ENCODE measurements at regions not wholly inside any gene's neighbourhood (a gene's known extent, or its start where the extent isn't known, plus 50 kb on each side); places are given as distances from the start of the nearest gene placed in this dataset.

DNA sequence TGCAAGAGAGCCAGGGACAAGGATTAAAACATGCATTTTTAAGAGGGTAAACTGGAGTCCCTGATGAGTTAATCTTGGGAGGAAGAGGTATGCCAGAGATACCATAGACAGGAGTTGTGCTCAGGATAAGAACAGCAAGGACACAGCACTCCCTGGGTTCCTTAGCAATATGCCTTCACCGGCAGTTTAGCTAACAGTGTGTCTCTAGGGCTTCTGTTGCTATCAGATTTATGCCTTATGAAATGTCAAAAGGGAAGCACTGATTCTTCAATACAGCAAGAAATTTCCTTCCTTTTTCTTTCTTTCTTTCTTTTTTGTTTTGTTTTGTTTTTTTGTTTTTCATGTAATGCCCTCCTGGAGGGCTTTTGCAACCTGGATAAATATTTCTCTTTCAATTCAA is 71.3 kb upstream of the LARGE1 start:
- TF ChIP-seq POLR2AphosphoS5 (IDR thresholded peaks at IDR 0.05; ENCODE audit: borderline replicate concordance, low read depth, low read length) (no peak), FOXP2 (optimal IDR thresholded peaks at IDR 0.05; ENCODE audit: control extremely low read depth, extremely low read length, insufficient read depth) (no peak), EZH2 (IDR thresholded peaks at IDR 0.05) (no peak)

DNA sequence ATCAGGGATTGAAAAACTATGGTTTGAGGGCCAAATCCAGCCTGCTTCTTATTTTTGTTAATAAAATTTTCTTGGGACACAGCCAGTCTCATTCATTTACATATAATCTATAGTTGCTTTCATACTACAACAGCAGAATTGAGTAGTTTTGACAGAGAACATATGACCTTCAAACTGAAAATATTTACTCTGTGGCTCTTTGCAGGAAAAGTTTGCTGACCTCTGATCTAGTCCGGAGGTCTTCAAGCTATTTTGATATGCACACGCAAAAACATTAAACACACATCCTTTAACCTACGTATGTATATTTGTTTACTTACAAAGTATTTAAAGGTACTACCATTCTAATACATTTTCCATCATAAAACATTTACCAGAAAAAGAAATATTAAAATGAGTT is 76.5 kb upstream of the LARGE1 start:
- no peak overlapping the region for H3K27ac ChIP-seq
- H3K9me3 ChIP-seq (ENCODE audit: low read depth, low read length) = no peaks in the 10 kb centered on the region
- no peak for TF ChIP-seq EZH2 (IDR thresholded peaks at IDR 0.05)
- TF ChIP-seq POLR2AphosphoS5 (IDR thresholded peaks at IDR 0.05; ENCODE audit: borderline replicate concordance, low read depth, low read length) = no peak
- no peak for TF ChIP-seq FOXP2 (optimal IDR thresholded peaks at IDR 0.05; ENCODE audit: control extremely low read depth, extremely low read length, insufficient read depth)
- no peak for DNase-seq (ENCODE audit: low read depth, low spot score)
- H3K4me3 ChIP-seq = no peak overlapping the region
- H3K9ac ChIP-seq (ENCODE audit: insufficient read length) = no peak overlapping the region
- H3K36me3 ChIP-seq (ENCODE audit: insufficient read depth, low read length) = no peaks in the 10 kb centered on the region

More for the DNA sequence above, 71.3 kb upstream of the LARGE1 start:
- H3K36me3 ChIP-seq (ENCODE audit: insufficient read depth, low read length) = no peaks in the 10 kb centered on the region
- H3K9me3 ChIP-seq (ENCODE audit: low read depth, low read length) = no peaks in the 10 kb centered on the region
- H3K9ac ChIP-seq (ENCODE audit: insufficient read length) = no peak overlapping the region
- H3K4me3 ChIP-seq = no peak overlapping the region
- no peak for DNase-seq (ENCODE audit: low read depth, low spot score)
- no peak overlapping the region for H3K27ac ChIP-seq

DNA sequence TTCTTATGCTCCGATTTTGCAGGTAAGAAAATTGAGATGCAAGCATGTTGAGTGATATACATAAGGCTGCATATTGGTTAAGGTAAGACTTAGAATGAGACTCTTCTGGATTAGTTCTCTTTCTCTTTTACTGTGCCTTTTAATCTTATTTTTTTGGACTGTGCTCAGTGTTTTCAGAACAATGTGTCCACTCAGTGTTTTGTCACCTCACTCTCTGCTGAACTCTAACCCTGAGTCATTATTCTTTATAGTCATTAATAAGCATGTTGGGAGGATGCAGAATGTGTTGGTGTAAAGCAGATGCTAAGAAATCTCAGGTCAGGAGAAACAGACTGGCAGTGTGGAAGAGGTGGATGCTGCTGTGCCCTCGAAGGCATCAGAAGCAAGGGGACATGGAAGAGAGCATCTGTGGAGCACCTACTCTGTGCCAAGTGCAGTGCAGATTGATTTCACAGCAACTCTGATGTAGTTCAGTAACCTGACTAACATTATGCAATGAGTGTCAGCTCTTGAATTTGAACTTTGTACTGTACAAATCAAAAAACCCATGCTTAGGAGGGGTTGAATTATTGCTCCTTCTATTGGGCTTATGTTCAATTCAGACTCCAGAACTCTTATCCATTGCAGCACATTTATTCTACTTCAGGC is 80.7 kb upstream of the LARGE1 start:
- no peak overlapping the region for H3K27ac ChIP-seq
- TF ChIP-seq POLR2AphosphoS5 (IDR thresholded peaks at IDR 0.05; ENCODE audit: borderline replicate concordance, low read depth, low read length) (no peak), FOXP2 (optimal IDR thresholded peaks at IDR 0.05; ENCODE audit: control extremely low read depth, extremely low read length, insufficient read depth) (no peak), EZH2 (IDR thresholded peaks at IDR 0.05) (no peak)
- H3K9me3 ChIP-seq (ENCODE audit: low read depth, low read length) = no peaks in the 10 kb centered on the region
- no peak overlapping the region for H3K9ac ChIP-seq (ENCODE audit: insufficient read length)
- no peaks in the 10 kb centered on the region for H3K36me3 ChIP-seq (ENCODE audit: insufficient read depth, low read length)
- H3K4me3 ChIP-seq = no peak overlapping the region
- no peak for DNase-seq (ENCODE audit: low read depth, low spot score)

DNA sequence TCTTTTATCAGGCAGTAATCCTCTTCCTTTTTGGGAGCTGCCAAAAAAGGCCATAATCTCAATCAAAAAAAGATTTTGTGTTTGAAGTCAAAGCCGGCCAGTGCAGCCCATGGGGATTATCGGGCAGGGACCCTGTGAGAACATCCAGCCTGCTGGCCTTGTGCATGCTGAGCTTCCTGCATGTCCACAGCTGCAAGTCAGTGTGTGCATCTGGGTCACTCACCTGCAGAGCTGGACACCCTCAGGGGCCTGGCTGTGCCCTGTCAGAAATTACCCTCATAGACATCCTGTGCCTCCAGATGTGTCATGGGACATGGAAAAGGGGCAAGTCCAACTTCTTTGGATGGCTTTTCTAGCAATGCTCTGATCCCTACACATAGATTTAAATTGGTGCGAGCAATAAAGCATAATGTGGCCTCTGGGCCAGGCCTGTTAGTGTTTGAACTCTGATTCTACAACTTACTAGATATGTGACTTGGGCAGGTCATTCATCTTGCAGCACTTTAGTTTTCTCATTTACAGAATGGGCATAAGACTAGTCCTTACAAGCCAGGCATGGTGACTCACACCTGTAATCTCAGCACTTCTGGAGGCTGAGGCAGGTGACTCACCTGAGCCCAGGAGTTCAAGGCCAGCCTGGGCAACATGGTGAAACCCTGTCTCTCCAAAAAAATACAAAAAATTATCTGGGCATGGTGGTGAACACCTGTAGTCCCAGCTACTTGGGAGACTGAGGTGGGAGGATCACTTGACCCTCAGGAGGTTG is 81.6 kb upstream of the LARGE1 start:
- no peaks in the 10 kb centered on the region for H3K9me3 ChIP-seq (ENCODE audit: low read depth, low read length)
- no peaks in the 10 kb centered on the region for H3K36me3 ChIP-seq (ENCODE audit: insufficient read depth, low read length)
- no peak overlapping the region for H3K27ac ChIP-seq
- no peak overlapping the region for H3K9ac ChIP-seq (ENCODE audit: insufficient read length)
- H3K4me3 ChIP-seq = no peak overlapping the region
- no peak for DNase-seq (ENCODE audit: low read depth, low spot score)
- no peak for TF ChIP-seq EZH2 (IDR thresholded peaks at IDR 0.05)
- no peak for TF ChIP-seq POLR2AphosphoS5 (IDR thresholded peaks at IDR 0.05; ENCODE audit: borderline replicate concordance, low read depth, low read length)
- TF ChIP-seq FOXP2 (optimal IDR thresholded peaks at IDR 0.05; ENCODE audit: control extremely low read depth, extremely low read length, insufficient read depth) = no peak

DNA sequence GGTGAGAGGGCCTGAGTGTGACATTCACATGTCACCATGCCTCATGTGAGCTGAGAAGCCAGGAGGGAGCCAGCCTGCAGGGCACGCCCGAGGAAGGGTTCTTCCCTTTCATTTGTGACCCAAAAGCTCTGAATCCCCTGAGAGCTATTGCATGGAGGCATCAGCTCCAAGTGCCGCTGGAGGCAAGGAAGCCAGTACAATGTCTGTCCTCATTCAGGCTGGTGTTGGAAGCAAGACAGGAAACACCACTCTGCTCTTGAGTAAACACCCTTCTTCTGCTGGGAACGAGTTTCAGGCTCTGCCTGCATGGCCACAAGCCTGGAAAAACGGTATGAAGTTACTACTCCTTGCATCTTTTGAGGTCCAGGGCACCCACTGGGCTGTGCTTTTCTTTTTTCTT is 83.8 kb upstream of the LARGE1 start:
- Histone ChIP-seq H3K27ac (no peak overlapping the region), H3K9me3 (ENCODE audit: low read depth, low read length) (no peaks in the 10 kb centered on the region), H3K36me3 (ENCODE audit: insufficient read depth, low read length) (no peaks in the 10 kb centered on the region), H3K9ac (ENCODE audit: insufficient read length) (no peak overlapping the region), H3K4me3 (no peak overlapping the region)
- TF ChIP-seq POLR2AphosphoS5 (IDR thresholded peaks at IDR 0.05; ENCODE audit: borderline replicate concordance, low read depth, low read length) (no peak), FOXP2 (optimal IDR thresholded peaks at IDR 0.05; ENCODE audit: control extremely low read depth, extremely low read length, insufficient read depth) (no peak), EZH2 (IDR thresholded peaks at IDR 0.05) (no peak)
- no peak for DNase-seq (ENCODE audit: low read depth, low spot score)

DNA sequence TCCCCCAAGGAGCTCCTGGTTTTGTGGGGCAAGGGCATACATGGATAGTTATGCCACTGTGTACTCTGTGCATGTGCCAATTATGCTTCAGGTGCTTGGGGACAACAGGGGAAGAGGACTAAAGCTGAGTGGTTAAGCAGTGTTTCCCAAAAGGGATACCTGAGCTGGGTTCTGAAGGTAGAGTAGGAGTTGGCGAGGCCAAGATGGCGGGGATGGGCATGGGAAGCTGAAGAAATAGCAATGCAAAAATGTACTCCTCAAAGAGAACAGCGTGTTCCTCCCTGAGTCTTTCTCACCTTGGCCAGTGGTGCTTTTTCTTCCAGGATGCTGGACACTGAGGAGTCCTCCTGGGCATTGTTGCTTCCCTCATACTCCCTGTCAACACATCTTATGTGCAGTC is 90.0 kb upstream of the LARGE1 start:
- Histone ChIP-seq H3K27ac (no peak overlapping the region), H3K9ac (ENCODE audit: insufficient read length) (no peak overlapping the region), H3K4me3 (no peak overlapping the region), H3K36me3 (ENCODE audit: insufficient read depth, low read length) (no peaks in the 10 kb centered on the region), H3K9me3 (ENCODE audit: low read depth, low read length) (no peaks in the 10 kb centered on the region)
- TF ChIP-seq EZH2 (IDR thresholded peaks at IDR 0.05) (no peak), FOXP2 (optimal IDR thresholded peaks at IDR 0.05; ENCODE audit: control extremely low read depth, extremely low read length, insufficient read depth) (no peak), POLR2AphosphoS5 (IDR thresholded peaks at IDR 0.05; ENCODE audit: borderline replicate concordance, low read depth, low read length) (no peak)
- DNase-seq (ENCODE audit: low read depth, low spot score) = no peak

DNA sequence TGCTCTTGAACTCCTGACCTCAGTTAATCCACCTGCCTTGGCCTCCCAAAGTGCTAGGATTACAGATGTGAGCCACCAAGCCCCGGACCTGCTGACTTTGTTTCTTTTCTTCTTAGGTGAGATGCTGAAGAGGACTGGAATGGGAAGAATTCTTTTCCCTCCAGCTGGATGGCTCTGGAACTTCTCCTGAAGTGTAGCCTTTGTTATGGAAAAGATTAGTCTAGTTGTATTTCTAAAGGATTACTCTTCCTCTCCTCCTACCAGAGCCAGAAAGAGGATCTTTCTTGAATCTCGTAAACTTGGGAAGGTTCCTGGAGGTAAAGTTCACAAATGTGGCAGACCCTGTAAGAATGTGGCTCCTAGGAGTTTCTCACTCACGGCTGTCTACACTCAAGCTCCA is 95.4 kb upstream of the LARGE1 start:
- H3K4me3 ChIP-seq = no peak overlapping the region
- H3K9ac ChIP-seq (ENCODE audit: insufficient read length) = no peak overlapping the region
- no peaks in the 10 kb centered on the region for H3K36me3 ChIP-seq (ENCODE audit: insufficient read depth, low read length)
- no peak for DNase-seq (ENCODE audit: low read depth, low spot score)
- H3K9me3 ChIP-seq (ENCODE audit: low read depth, low read length) = no peaks in the 10 kb centered on the region
- TF ChIP-seq POLR2AphosphoS5 (IDR thresholded peaks at IDR 0.05; ENCODE audit: borderline replicate concordance, low read depth, low read length) (no peak), EZH2 (IDR thresholded peaks at IDR 0.05) (no peak), FOXP2 (optimal IDR thresholded peaks at IDR 0.05; ENCODE audit: control extremely low read depth, extremely low read length, insufficient read depth) (no peak)
- H3K27ac ChIP-seq = no peak overlapping the region

DNA sequence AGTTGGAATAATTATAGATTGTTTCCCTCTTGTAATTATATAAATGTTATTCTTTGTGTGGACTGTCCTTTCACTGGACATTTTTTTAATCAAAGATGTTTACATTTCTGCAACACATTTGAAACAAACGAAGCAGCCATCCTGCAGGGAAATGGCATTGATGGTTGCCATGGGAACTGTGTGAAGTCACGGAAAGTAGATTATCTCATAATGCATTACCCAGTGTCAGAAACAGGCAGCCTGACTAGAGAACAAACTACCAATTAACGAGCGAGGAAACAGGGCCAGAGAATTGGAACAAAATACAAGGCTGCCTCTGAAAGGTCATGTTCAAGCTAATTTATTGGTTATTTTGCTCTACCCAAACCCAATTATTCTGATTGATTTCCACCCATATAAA is 96.9 kb upstream of the LARGE1 start:
- TF ChIP-seq EZH2 (IDR thresholded peaks at IDR 0.05) = no peak
- TF ChIP-seq FOXP2 (optimal IDR thresholded peaks at IDR 0.05; ENCODE audit: control extremely low read depth, extremely low read length, insufficient read depth) = no peak
- TF ChIP-seq POLR2AphosphoS5 (IDR thresholded peaks at IDR 0.05; ENCODE audit: borderline replicate concordance, low read depth, low read length) = no peak
- Histone ChIP-seq H3K9me3 (ENCODE audit: low read depth, low read length) (no peaks in the 10 kb centered on the region), H3K9ac (ENCODE audit: insufficient read length) (no peak overlapping the region), H3K27ac (no peak overlapping the region), H3K4me3 (no peak overlapping the region), H3K36me3 (ENCODE audit: insufficient read depth, low read length) (no peaks in the 10 kb centered on the region)
- DNase-seq (ENCODE audit: low read depth, low spot score) = no peak

All from SK-N-MC (cell line).